ENCODE measurements at regions not wholly inside any gene's neighbourhood (a gene's known extent, or its start where the extent isn't known, plus 50 kb on each side); places are given as distances from the start of the nearest gene placed in this dataset.

- no peak for DNase-seq (ENCODE audit: insufficient read length, low spot score)
- TF ChIP-seq POLR2AphosphoS5 (IDR thresholded peaks at IDR 0.05; ENCODE audit: low read depth, low read length) (no peak), SPI1 (IDR thresholded peaks at IDR 0.05; ENCODE audit: low read depth, low read length) (no peak), TAF1 (IDR thresholded peaks at IDR 0.05; ENCODE audit: low read depth, low read length) (no peak), POU2F2 (IDR thresholded peaks at IDR 0.05; ENCODE audit: low read depth, low read length) (no peak), POLR2A (IDR thresholded peaks at IDR 0.05; ENCODE audit: low read depth, low read length) (no peak), PAX5 (IDR thresholded peaks at IDR 0.05; ENCODE audit: insufficient read depth, low read length, severe bottlenecking) (no peak)
- no peak for FAIRE-seq
Observed at GRCh38 chr20:21653628-21654027, 51.8 kb upstream of the PAX1 start.

DNA sequence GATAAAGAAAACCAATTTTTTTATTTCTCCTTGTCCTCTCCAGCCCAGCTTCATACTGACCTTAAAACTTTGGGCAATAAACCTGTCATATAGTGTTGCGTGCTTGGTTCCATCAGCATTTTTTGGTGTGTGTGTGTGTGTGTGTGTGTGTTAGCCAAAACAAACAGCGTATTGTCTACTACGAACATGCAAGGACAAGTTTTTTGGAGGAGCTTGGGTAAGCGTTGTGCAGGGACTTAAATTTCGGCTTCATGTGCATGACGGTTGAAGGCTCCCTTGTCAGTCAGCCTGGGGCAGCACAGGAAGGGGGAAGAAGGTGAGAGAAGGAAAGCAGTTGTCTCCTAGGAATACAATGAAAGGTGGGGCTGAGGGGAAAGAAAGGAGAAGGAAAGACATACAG is 62.0 kb upstream of the PAX1 start:
- no peak for TF ChIP-seq SPI1 (IDR thresholded peaks at IDR 0.05; ENCODE audit: low read depth, low read length)
- TF ChIP-seq POU2F2 (IDR thresholded peaks at IDR 0.05; ENCODE audit: low read depth, low read length), result no peak
- no peak for TF ChIP-seq PAX5 (IDR thresholded peaks at IDR 0.05; ENCODE audit: insufficient read depth, low read length, severe bottlenecking)
- no peak for TF ChIP-seq TAF1 (IDR thresholded peaks at IDR 0.05; ENCODE audit: low read depth, low read length)
- TF ChIP-seq POLR2AphosphoS5 (IDR thresholded peaks at IDR 0.05; ENCODE audit: low read depth, low read length), result no peak
- no peak for TF ChIP-seq POLR2A (IDR thresholded peaks at IDR 0.05; ENCODE audit: low read depth, low read length)
- no peak for FAIRE-seq
- DNase-seq (ENCODE audit: insufficient read length, low spot score), result no peak

DNA sequence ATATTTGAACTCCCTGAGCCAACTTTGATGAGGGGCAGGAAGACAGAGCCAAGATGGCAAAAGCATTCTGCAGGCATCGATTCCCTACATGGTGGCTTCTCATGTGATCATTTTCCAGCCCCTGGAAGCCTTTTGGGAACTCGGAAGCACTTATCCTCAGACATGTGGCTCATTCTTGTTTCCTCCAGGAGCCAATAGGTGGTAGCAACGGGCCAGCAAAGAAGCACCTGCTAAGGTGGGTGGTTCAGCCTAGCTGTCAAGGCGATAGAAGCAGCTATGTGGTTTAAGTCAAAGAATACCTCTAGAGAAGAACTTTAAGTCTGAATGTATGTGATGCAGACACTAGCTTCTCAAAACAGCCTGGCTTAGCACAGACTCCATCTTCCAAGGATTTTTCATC is 64.9 kb upstream of the PAX1 start:
- no peak for FAIRE-seq
- TF ChIP-seq SPI1 (IDR thresholded peaks at IDR 0.05; ENCODE audit: low read depth, low read length), result no peak
- DNase-seq (ENCODE audit: insufficient read length, low spot score), result peak; percentile 7

DNA sequence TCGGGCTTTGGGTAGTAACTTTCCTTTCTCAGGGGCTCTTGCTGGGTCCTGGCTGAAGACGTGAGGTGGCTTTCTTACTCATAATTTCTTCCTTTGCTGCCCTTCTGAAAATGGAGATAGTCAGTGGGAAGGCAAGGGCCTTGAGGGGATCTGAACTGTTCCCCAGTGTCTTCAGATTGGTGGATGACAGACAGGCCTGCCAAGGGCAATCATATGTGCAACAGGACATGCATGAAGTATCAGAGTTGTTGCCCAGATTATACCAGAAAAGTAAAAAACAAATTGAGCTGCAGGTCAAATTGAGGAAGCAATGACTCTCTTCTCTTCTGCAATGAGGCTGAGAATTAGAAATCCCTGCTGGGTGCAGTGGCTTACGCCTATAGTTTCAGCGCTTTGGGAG is 71.6 kb upstream of the PAX1 start:
- no peak for FAIRE-seq
- DNase-seq (ENCODE audit: insufficient read length, low spot score), result no peak
- no peak for TF ChIP-seq POU2F2 (IDR thresholded peaks at IDR 0.05; ENCODE audit: low read depth, low read length)
- TF ChIP-seq TAF1 (IDR thresholded peaks at IDR 0.05; ENCODE audit: low read depth, low read length), result no peak
- no peak for TF ChIP-seq PAX5 (IDR thresholded peaks at IDR 0.05; ENCODE audit: insufficient read depth, low read length, severe bottlenecking)
- no peak for TF ChIP-seq SPI1 (IDR thresholded peaks at IDR 0.05; ENCODE audit: low read depth, low read length)
- no peak for TF ChIP-seq POLR2AphosphoS5 (IDR thresholded peaks at IDR 0.05; ENCODE audit: low read depth, low read length)
- no peak for TF ChIP-seq POLR2A (IDR thresholded peaks at IDR 0.05; ENCODE audit: low read depth, low read length)

- no peak for FAIRE-seq
- no peak for DNase-seq (ENCODE audit: insufficient read length, low spot score)
- TF ChIP-seq TAF1 (IDR thresholded peaks at IDR 0.05; ENCODE audit: low read depth, low read length), result no peak
- no peak for TF ChIP-seq SPI1 (IDR thresholded peaks at IDR 0.05; ENCODE audit: low read depth, low read length)
- TF ChIP-seq POLR2AphosphoS5 (IDR thresholded peaks at IDR 0.05; ENCODE audit: low read depth, low read length), result no peak
- no peak for TF ChIP-seq PAX5 (IDR thresholded peaks at IDR 0.05; ENCODE audit: insufficient read depth, low read length, severe bottlenecking)
- no peak for TF ChIP-seq POU2F2 (IDR thresholded peaks at IDR 0.05; ENCODE audit: low read depth, low read length)
- TF ChIP-seq POLR2A (IDR thresholded peaks at IDR 0.05; ENCODE audit: low read depth, low read length), result no peak
Observed at GRCh38 chr20:21632735-21633053, 72.8 kb upstream of the PAX1 start.

- DNase-seq (ENCODE audit: insufficient read length, low spot score) (no peak), FAIRE-seq (no peak)
- no peak for TF ChIP-seq SPI1 (IDR thresholded peaks at IDR 0.05; ENCODE audit: low read depth, low read length)
- TF ChIP-seq POLR2AphosphoS5 (IDR thresholded peaks at IDR 0.05; ENCODE audit: low read depth, low read length), result no peak
- TF ChIP-seq POLR2A (IDR thresholded peaks at IDR 0.05; ENCODE audit: low read depth, low read length), result no peak
- no peak for TF ChIP-seq PAX5 (IDR thresholded peaks at IDR 0.05; ENCODE audit: insufficient read depth, low read length, severe bottlenecking)
- TF ChIP-seq POU2F2 (IDR thresholded peaks at IDR 0.05; ENCODE audit: low read depth, low read length), result no peak
- TF ChIP-seq TAF1 (IDR thresholded peaks at IDR 0.05; ENCODE audit: low read depth, low read length), result no peak
Observed at GRCh38 chr20:21632031-21632734, 73.3 kb upstream of the PAX1 start.

GRCh38 chr20:21628800-21629199 is 76.7 kb upstream of the PAX1 start:
- FAIRE-seq, result no peak
- TF ChIP-seq POU2F2 (IDR thresholded peaks at IDR 0.05; ENCODE audit: low read depth, low read length), result no peak
- TF ChIP-seq TAF1 (IDR thresholded peaks at IDR 0.05; ENCODE audit: low read depth, low read length), result no peak
- TF ChIP-seq PAX5 (IDR thresholded peaks at IDR 0.05; ENCODE audit: insufficient read depth, low read length, severe bottlenecking), result no peak
- TF ChIP-seq POLR2AphosphoS5 (IDR thresholded peaks at IDR 0.05; ENCODE audit: low read depth, low read length), result no peak
- TF ChIP-seq POLR2A (IDR thresholded peaks at IDR 0.05; ENCODE audit: low read depth, low read length), result no peak
- no peak for TF ChIP-seq SPI1 (IDR thresholded peaks at IDR 0.05; ENCODE audit: low read depth, low read length)

DNA sequence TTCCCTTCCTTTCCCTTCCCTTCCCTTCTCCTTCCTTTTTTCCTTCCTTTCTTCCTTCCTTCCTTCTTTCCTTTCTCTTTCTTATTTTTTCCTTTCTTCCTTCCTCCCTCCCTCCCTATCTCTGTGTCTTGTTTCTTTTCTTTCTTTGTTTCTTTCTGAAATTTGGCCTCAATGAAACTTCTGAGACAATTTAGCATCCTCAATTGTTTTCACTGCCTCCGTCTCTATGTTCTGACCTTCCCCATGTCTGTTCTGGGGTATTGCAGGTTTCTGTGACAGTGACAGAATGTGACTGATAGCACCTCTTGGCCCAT is 81.7 kb upstream of the PAX1 start:
- DNase-seq (ENCODE audit: insufficient read length, low spot score) (no peak), FAIRE-seq (no peak)
- TF ChIP-seq PAX5 (IDR thresholded peaks at IDR 0.05; ENCODE audit: insufficient read depth, low read length, severe bottlenecking) (no peak), SPI1 (IDR thresholded peaks at IDR 0.05; ENCODE audit: low read depth, low read length) (no peak), POLR2A (IDR thresholded peaks at IDR 0.05; ENCODE audit: low read depth, low read length) (no peak), TAF1 (IDR thresholded peaks at IDR 0.05; ENCODE audit: low read depth, low read length) (no peak), POLR2AphosphoS5 (IDR thresholded peaks at IDR 0.05; ENCODE audit: low read depth, low read length) (no peak), POU2F2 (IDR thresholded peaks at IDR 0.05; ENCODE audit: low read depth, low read length) (no peak)

More at GRCh38 chr20:21628800-21629199, 76.7 kb upstream of the PAX1 start:
- DNase-seq (ENCODE audit: insufficient read length, low spot score), result no peak

DNA sequence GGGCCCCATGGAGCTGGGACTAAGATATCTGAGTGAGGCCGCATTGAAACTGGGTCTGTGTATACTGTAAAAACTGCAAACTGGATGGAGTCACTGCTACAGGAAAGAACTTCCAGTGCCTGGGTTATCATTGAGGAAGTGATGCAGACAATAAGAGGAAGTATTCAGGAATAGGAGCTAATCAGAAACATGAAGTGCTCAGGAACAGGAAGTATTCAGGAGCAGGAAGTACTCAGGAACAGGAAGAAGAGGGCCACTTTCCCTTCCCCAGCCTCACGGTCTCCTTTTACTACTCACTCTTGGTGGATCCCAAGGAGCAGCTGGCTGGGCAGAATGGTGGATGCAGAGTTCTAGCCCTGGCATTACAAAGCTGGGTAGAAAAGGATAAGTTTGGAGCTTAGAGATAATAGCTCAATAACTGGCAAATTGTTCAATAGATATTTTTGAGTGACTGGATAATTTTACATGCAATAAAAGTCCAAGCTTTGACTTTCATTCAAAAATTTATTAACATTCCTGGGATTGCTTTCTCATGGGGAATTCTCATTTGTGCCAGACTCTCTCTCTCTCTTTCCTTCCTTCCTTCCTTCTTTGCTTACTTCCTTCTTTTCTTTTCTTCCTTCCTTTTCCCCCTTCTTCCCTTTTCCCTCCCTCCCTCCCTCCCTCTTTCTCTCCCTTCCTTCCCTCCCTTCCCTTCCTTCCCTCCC is 82.2 kb upstream of the PAX1 start:
- TF ChIP-seq PAX5 (IDR thresholded peaks at IDR 0.05; ENCODE audit: insufficient read depth, low read length, severe bottlenecking) (no peak), SPI1 (IDR thresholded peaks at IDR 0.05; ENCODE audit: low read depth, low read length) (no peak), TAF1 (IDR thresholded peaks at IDR 0.05; ENCODE audit: low read depth, low read length) (no peak), POU2F2 (IDR thresholded peaks at IDR 0.05; ENCODE audit: low read depth, low read length) (no peak), POLR2A (IDR thresholded peaks at IDR 0.05; ENCODE audit: low read depth, low read length) (no peak), POLR2AphosphoS5 (IDR thresholded peaks at IDR 0.05; ENCODE audit: low read depth, low read length) (no peak)
- DNase-seq (ENCODE audit: insufficient read length, low spot score) (no peak), FAIRE-seq (no peak)

Measured in GM12891 (cell line).